Endothelial cell of umbilical vein (primary cell): ENCODE measurements at regions not wholly inside any gene's neighbourhood (a gene's known extent, or its start where the extent isn't known, plus 50 kb on each side); places are given as distances from the start of the nearest gene placed in this dataset.
A peak's percentile ranks its signal among the peaks of the same experiment; 100 is the strongest.

Source experiments
- BruUV-seq: library from RNA; stranded (reverse); fragments of 400-500 nt; replicated peaks from 2 replicates; lab custom pipeline; 2021; lab: Mats Ljungman, UMichigan
- CTCF ChIA-PET: fragments of 300-600, 350-600 bp; sonication (Branson Sonifier 250); formaldehyde crosslinking; loops from one replicate; lab custom pipeline; 2021; ENCODE audit warnings: antibody characterized with exemption, inconsistent platforms; lab: Charles Lee
- POLR2A ChIA-PET: fragments of 300-600, 350-600 bp; sonication (Branson Sonifier 250); formaldehyde crosslinking; loops from one replicate; lab custom pipeline; 2021; ENCODE audit warnings: antibody characterized with exemption, inconsistent platforms; lab: Charles Lee
- DNase-seq: peaks from one replicate; pipeline ENCODE4 v3.0.0-alpha.2; 2011; ENCODE audit warnings: low read depth, low spot score
- FAIRE-seq: peaks from 2 replicates; lab custom pipeline; 2011; peaks lifted over from hg19 to GRCh38; lab: Jason Lieb, UNC
- H2AFZ ChIP-seq: 2 replicates; pipeline ENCODE4 v1.6.0; 2012; ENCODE audit warnings: low read depth, low read length, control low read depth, inconsistent platforms
- H3K27ac ChIP-seq: 2 replicates; pipeline ENCODE4 v1.5.1; 2011; ENCODE audit warnings: low read depth, mild to moderate bottlenecking, control low read depth, low read length, moderate library complexity; ENCODE audit not compliant: insufficient read depth
- H3K27me3 ChIP-seq, 2 experiments: 2 replicates each; pipeline versions ENCODE4 v1.6.0 to v1.6.1; 2011; ENCODE audit warnings: low read length in 2 of 2, mixed read lengths in 1 of 2; ENCODE audit not compliant: control insufficient read depth in 2 of 2, insufficient read depth in 2 of 2
- H3K36me3 ChIP-seq, 2 experiments: 2 replicates in 1 of 2; 3 replicates in 1 of 2; pipeline ENCODE4 v1.5.1; 2011; ENCODE audit warnings: low read length in 2 of 2, mild to moderate bottlenecking in 1 of 2, moderate library complexity in 1 of 2; ENCODE audit not compliant: control insufficient read depth in 2 of 2, insufficient read depth in 2 of 2; ENCODE audit errors: extremely low read depth in 1 of 2
- H3K4me1 ChIP-seq: 3 replicates; pipeline ENCODE4 v1.5.1; 2011; ENCODE audit warnings: mild to moderate bottlenecking, low read length; ENCODE audit not compliant: control insufficient read depth, insufficient read depth; ENCODE audit errors: extremely low read depth
- H3K4me2 ChIP-seq: 2 replicates; pipeline ENCODE4 v1.6.1; 2011; ENCODE audit warnings: low read length, control low read depth, mixed read lengths; ENCODE audit not compliant: insufficient read depth
- H3K4me3 ChIP-seq, 3 experiments: fragments of 200-600 bp in 1 of 3; sonication (generic), shearing (Covaris generic) in 1 of 3; replicated peaks in 1 of 3; 2 replicates each; pipeline ENCODE4 v1.5.1; 2011 to 2016; ENCODE audit warnings: control low read depth in 3 of 3, low read length in 3 of 3, mild to moderate bottlenecking in 2 of 3, inconsistent platforms in 1 of 3, low read depth in 1 of 3, moderate library complexity in 1 of 3; ENCODE audit not compliant: insufficient read depth in 1 of 3
- H3K79me2 ChIP-seq: 2 replicates; pipeline ENCODE4 v1.6.0; 2012; ENCODE audit warnings: low read length, inconsistent platforms; ENCODE audit not compliant: control insufficient read depth, insufficient read depth
- H3K9ac ChIP-seq: replicated peaks from 2 replicates; pipeline ENCODE3; 2011; ENCODE audit warnings: low read length, control low read depth; ENCODE audit not compliant: insufficient read depth; ENCODE audit errors: extremely low read depth
- H3K9me1 ChIP-seq: replicated peaks from 3 replicates; pipeline ENCODE4 v1.6.0; 2011; ENCODE audit warnings: mild to moderate bottlenecking, low read length; ENCODE audit not compliant: control insufficient read depth, insufficient read depth; ENCODE audit errors: extremely low read depth
- H3K9me3 ChIP-seq: replicated peaks from 2 replicates; pipeline ENCODE4 v1.5.1; 2012; ENCODE audit warnings: low read length, inconsistent platforms; ENCODE audit not compliant: control insufficient read depth, insufficient read depth
- H4K20me1 ChIP-seq: replicated peaks from 2 replicates; pipeline ENCODE3; 2011; ENCODE audit warnings: mild to moderate bottlenecking, low read length; ENCODE audit not compliant: control insufficient read depth, insufficient read depth; ENCODE audit errors: extremely low read depth
- EZH2 ChIP-seq: IDR thresholded peaks from 2 replicates; pipeline ENCODE4 v1.6.1; 2012; ENCODE audit warnings: borderline replicate concordance, low read depth, mild to moderate bottlenecking, moderate library complexity, low read length, inconsistent platforms; ENCODE audit not compliant: severe bottlenecking
- FOS ChIP-seq: IDR thresholded peaks from 2 replicates; pipeline ENCODE4 v1.6.1; 2011; ENCODE audit warnings: mild to moderate bottlenecking, low read length, moderate library complexity, borderline replicate concordance; ENCODE audit not compliant: insufficient read depth
- GATA2 ChIP-seq: IDR thresholded peaks from 2 replicates; pipeline ENCODE4 v1.7.0; 2011; ENCODE audit warnings: low read depth, mild to moderate bottlenecking, moderate library complexity, mixed read lengths, low read length; ENCODE audit not compliant: insufficient read length, insufficient read depth
- JUN ChIP-seq: IDR thresholded peaks from 2 replicates; pipeline ENCODE4 v1.6.1; 2011; ENCODE audit warnings: borderline replicate concordance, low read depth; ENCODE audit not compliant: insufficient read length, insufficient read depth
- MYC ChIP-seq: IDR thresholded peaks from one replicate; pipeline ENCODE4 v1.6.1; 2011; ENCODE audit warnings: mild to moderate bottlenecking, low read depth, low read length
- POLR2A ChIP-seq: IDR thresholded peaks from 2 replicates; pipeline ENCODE4 v1.6.1; 2012; ENCODE audit warnings: low read depth, mild to moderate bottlenecking, control low read depth, low read length
- POLR2AphosphoS5 ChIP-seq: IDR thresholded peaks from 2 replicates; pipeline ENCODE4 v1.6.1; 2012; ENCODE audit warnings: low read depth, mild to moderate bottlenecking, control low read depth, low read length, moderate library complexity; ENCODE audit not compliant: insufficient read depth
- dilution Hi-C: fragments of 300-500 bp; cut with MboI; formaldehyde crosslinking; loops from one replicate; pipeline ENCODE4 v1.15.0; 2019; ENCODE audit warnings: low sequenced_read_pairs; ENCODE audit not compliant: extremely low pct_ligation_motif_present
- intact Hi-C: fragments of 100-400 bp; cut with micrococcal nuclease; formaldehyde crosslinking; loops from one replicate; pipeline ENCODE4 v1.10.0; 2022
- TF ChIP-seq, protein P1 (sequence below): IDR thresholded peaks from 2 replicates; pipeline ENCODE4 v1.6.1; 2011; ENCODE audit not compliant: insufficient read depth, insufficient read length
- TF ChIP-seq, protein P2 (sequence below), 2 donors: IDR thresholded peaks; 1 replicate in 1 of 2; 2 replicates in 1 of 2; pipeline ENCODE4 v1.5.1; 2011; ENCODE audit warnings: low read length in 2 of 2, mild to moderate bottlenecking in 2 of 2, moderate library complexity in 2 of 2, control low read depth in 1 of 2, inconsistent platforms in 1 of 2, low read depth in 1 of 2; ENCODE audit not compliant: insufficient read depth in 1 of 2; ENCODE audit errors: extremely low read depth in 1 of 2

DNA sequence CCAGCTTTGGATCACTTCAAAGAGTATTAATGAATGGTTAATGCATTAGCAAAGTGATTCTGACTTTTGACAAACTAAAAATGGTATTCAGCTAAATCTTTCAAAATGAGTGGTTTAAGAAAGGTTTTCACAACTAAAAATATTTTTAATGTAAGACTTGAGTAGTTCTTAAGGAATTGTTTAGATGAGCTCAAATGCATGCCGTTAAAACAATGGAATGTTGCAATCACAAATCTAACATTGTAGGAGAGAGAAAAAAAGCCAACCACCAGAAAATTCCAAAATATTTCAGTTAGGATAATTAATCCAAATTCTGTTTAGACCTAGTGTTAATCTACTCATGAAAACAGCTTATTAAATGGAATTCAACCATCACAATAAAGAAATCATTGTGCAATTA, 1044.8 kb upstream of the SLC10A2 start:
- Histone ChIP-seq H4K20me1 (no peaks in the 10 kb centered on the region), H3K4me1 (peaks cover 24% of the 10 kb centered on the region), H3K9me3 (no peaks in the 10 kb centered on the region), H2AFZ (no peak overlapping the region), H3K9ac (no peak overlapping the region), H3K9me1 (no peaks in the 10 kb centered on the region), H3K4me2 (no peak overlapping the region), H3K36me3 (no peaks in the 10 kb centered on the region), H3K27ac (no peak overlapping the region), H3K27me3 (no peaks in the 10 kb centered on the region), H3K79me2 (no peaks in the 10 kb centered on the region), H3K4me3 (no peak overlapping the region)
- TF ChIP-seq JUN = no peak
- DNase-seq = no peak
- no peak for FAIRE-seq
- dilution Hi-C loops (no loop called here), intact Hi-C loops (no loop called here)
- no TSS peak for BruUV-seq
- ChIA-PET POLR2A (no interaction called here), CTCF (interaction anchor here (0.8 to 1.2 kb wide), 2 partner anchors 10 to 297 kb away, joined by 3 to 5 read pairs; no protein-coding TSS in a partner anchor)

DNA sequence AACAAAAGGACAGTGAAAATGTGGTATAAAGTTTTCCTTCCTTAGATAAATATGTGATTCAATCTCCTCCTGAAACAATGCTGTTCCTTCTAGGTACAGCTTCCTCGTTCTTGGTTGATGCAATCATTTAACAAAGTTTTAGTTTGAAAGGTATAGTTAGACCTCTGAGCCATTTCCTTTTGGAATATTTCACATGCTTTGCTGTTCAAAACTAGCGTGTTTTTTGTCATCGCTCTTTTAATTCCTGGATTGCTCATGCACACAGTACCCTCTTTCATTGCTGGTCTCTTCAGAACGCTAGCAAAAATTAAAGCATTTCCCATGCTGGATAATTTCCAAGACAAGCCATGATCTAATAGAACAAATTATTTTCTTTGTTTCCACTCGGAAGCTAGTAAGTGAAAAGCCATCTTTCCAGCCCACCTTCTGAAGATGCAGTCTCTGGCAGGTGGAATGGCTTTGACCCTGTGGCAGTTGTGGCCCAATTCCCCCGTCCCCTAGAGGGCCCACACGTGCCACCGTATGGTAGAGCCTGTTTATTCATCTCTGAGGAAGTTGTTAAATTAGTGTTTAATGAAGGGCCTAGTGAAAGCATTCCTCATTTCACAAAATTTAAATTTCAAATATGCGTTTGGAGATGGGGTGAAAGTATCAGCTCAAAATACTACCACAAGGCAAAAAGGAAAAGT, 1040.6 kb upstream of the SLC10A2 start:
- ChIA-PET CTCF (interaction anchor here (1.4 to 1.8 kb wide), 4 partner anchors 13 to 223 kb away, joined by 3 to 10 read pairs (median 3); no protein-coding TSS in a partner anchor), POLR2A (no interaction called here)
- H2AFZ ChIP-seq = peak overlapping the region; percentile 47
- H3K79me2 ChIP-seq = no peaks in the 10 kb centered on the region
- no peaks in the 10 kb centered on the region for H3K9me1 ChIP-seq
- H3K36me3 ChIP-seq = no peaks in the 10 kb centered on the region
- no peak overlapping the region for H3K4me3 ChIP-seq
- dilution Hi-C loops = no loop called here
- BruUV-seq = TSS peak; percentile 94
- peak overlapping the region; percentile 98 for H3K27ac ChIP-seq
- peaks cover 27% of the 10 kb centered on the region for H3K4me1 ChIP-seq
- FAIRE-seq = peak; percentile 88
- H3K4me2 ChIP-seq = peak overlapping the region; percentile 57
- peak overlapping the region; percentile 88 for H3K9ac ChIP-seq
- no peaks in the 10 kb centered on the region for H3K27me3 ChIP-seq
- DNase-seq = peak; percentile 91
- H3K9me3 ChIP-seq = no peaks in the 10 kb centered on the region
- intact Hi-C loops = loop anchor here (1.0 to 10.0 kb wide), 11 partner anchors 83 to 1405 kb away; no protein-coding TSS in a partner anchor
- no peaks in the 10 kb centered on the region for H4K20me1 ChIP-seq
- TF ChIP-seq POLR2AphosphoS5 (peak; percentile 60), EZH2 (no peak), GATA2 (peak; percentile 78), MYC (no peak), FOS (peak; percentile 79), POLR2A (no peak), JUN (peak; percentile 79)
- TF ChIP-seq, protein P1, sequence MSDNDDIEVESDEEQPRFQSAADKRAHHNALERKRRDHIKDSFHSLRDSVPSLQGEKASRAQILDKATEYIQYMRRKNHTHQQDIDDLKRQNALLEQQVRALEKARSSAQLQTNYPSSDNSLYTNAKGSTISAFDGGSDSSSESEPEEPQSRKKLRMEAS = no peak
- TF ChIP-seq, protein P2, sequence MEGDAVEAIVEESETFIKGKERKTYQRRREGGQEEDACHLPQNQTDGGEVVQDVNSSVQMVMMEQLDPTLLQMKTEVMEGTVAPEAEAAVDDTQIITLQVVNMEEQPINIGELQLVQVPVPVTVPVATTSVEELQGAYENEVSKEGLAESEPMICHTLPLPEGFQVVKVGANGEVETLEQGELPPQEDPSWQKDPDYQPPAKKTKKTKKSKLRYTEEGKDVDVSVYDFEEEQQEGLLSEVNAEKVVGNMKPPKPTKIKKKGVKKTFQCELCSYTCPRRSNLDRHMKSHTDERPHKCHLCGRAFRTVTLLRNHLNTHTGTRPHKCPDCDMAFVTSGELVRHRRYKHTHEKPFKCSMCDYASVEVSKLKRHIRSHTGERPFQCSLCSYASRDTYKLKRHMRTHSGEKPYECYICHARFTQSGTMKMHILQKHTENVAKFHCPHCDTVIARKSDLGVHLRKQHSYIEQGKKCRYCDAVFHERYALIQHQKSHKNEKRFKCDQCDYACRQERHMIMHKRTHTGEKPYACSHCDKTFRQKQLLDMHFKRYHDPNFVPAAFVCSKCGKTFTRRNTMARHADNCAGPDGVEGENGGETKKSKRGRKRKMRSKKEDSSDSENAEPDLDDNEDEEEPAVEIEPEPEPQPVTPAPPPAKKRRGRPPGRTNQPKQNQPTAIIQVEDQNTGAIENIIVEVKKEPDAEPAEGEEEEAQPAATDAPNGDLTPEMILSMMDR (IDR thresholded peaks at IDR 0.05; ENCODE audit: extremely low read depth in 1 of 2, insufficient read depth in 1 of 2, low read depth in 1 of 2, low read length in 2 of 2) = peak; percentile 3 to 19
